HCT116 (cell line): ENCODE measurements at regions not wholly inside any gene's neighbourhood (a gene's known extent, or its start where the extent isn't known, plus 50 kb on each side); places are given as distances from the start of the nearest gene placed in this dataset.

Experiments used
- ATAC-seq: fragments of 200-7000 bp; cut with Tn5 transposase; 2 replicates; pipeline ENCODE4 v1.9.1; 2020; ENCODE audit warnings: mild to moderate bottlenecking, moderate library complexity
- BruUV-seq: library from RNA; stranded (reverse); fragments of 400-500 nt; replicated peaks from 2 replicates; lab custom pipeline; 2021; lab: Mats Ljungman, UMichigan
- CTCF ChIA-PET: fragments of 300-600 bp; sonication (Branson Sonifier 250); formaldehyde crosslinking; loops from one replicate; lab custom pipeline; 2021; ENCODE audit warnings: antibody characterized with exemption; lab: Charles Lee
- POLR2A ChIA-PET: fragments of 300-600, 350-600 bp; sonication (Branson Sonifier 250); formaldehyde crosslinking; loops from one replicate; lab custom pipeline; 2021; ENCODE audit warnings: antibody characterized with exemption; lab: Charles Lee
- RAD21 ChIA-PET, 2 experiments: fragments of 300-600 bp; sonication (Branson Sonifier 250); formaldehyde crosslinking; loops; one replicate each; lab custom pipeline; 2023; ENCODE audit warnings: low total read pairs in 2 of 2; ENCODE audit not compliant: uncharacterized antibody in 2 of 2, unreplicated experiment in 2 of 2, low non-redundant PET in 1 of 2; lab: Charles Lee
- DNase-seq: peaks from one replicate; pipeline ENCODE4 v3.0.0-alpha.2; 2010; ENCODE audit warnings: low read depth, low spot score
- H2AFZ ChIP-seq: fragments of 200-600 bp; shearing (Covaris generic), sonication (generic); 2 replicates; pipeline ENCODE4 v1.6.1; 2017; ENCODE audit warnings: low read depth, mixed run types, mixed read lengths, antibody characterized with exemption, low read length; ENCODE audit not compliant: poor library complexity, severe bottlenecking
- H3K27ac ChIP-seq: 2 replicates; pipeline ENCODE4 v1.5.1; 2012; ENCODE audit warnings: low read depth, low read length
- H3K27me3 ChIP-seq: fragments of 200-600 bp; sonication (generic); 2 replicates; pipeline ENCODE4 v1.6.1; 2016; ENCODE audit warnings: mixed run types, low read length, mixed read lengths; ENCODE audit not compliant: insufficient read depth
- H3K36me3 ChIP-seq, 2 experiments: fragments of 200-500 bp in 1 of 2; fragments of 200-600 bp in 1 of 2; sonication (Bioruptor generic) in 1 of 2; sonication (generic) in 1 of 2; 2 replicates each; pipeline versions ENCODE4 v1.5.1 to v1.6.1; 2014 to 2016; ENCODE audit warnings: low read length in 2 of 2, inconsistent platforms in 1 of 2, mixed read lengths in 1 of 2, mixed run types in 1 of 2; ENCODE audit not compliant: insufficient read depth in 2 of 2, control insufficient read depth in 1 of 2
- H3K4me1 ChIP-seq, 2 experiments: fragments of 200-600 bp in 1 of 2; sonication (generic) in 1 of 2; 2 replicates each; pipeline versions ENCODE4 v1.5.1 to v1.6.1; 2012 to 2017; ENCODE audit warnings: low read length in 2 of 2, inconsistent platforms in 1 of 2, mild to moderate bottlenecking in 1 of 2, mixed read lengths in 1 of 2, mixed run types in 1 of 2, moderate library complexity in 1 of 2; ENCODE audit not compliant: insufficient read depth in 2 of 2, control insufficient read depth in 1 of 2
- H3K4me2 ChIP-seq: fragments of 200-600 bp; sonication (generic); 2 replicates; pipeline ENCODE4 v1.6.1; 2017; ENCODE audit warnings: mixed run types, low read length, mixed read lengths
- H3K4me3 ChIP-seq, 2 experiments: fragments of 200-600 bp in 1 of 2; sonication (generic) in 1 of 2; replicated peaks in 1 of 2; 2 replicates each; pipeline ENCODE4 v1.5.1; 2011 to 2016; ENCODE audit warnings: low read length in 2 of 2, control low read depth in 1 of 2, low read depth in 1 of 2, mild to moderate bottlenecking in 1 of 2, mixed read lengths in 1 of 2, mixed run types in 1 of 2
- H3K79me2 ChIP-seq: fragments of 200-600 bp; sonication (generic); 2 replicates; pipeline ENCODE4 v1.6.1; 2017; ENCODE audit warnings: mild to moderate bottlenecking, mixed run types, low read length, moderate library complexity, mixed read lengths; ENCODE audit not compliant: insufficient read depth
- H3K9ac ChIP-seq: fragments of 200-600 bp; sonication (generic); 2 replicates; pipeline ENCODE4 v1.6.1; 2016; ENCODE audit warnings: low read length, mixed read lengths
- H3K9me2 ChIP-seq: fragments of 200-600 bp; sonication (generic), shearing (Covaris generic); 2 replicates; pipeline ENCODE4 v1.6.1; 2017; ENCODE audit warnings: mixed run types, mild to moderate bottlenecking, moderate library complexity; ENCODE audit not compliant: insufficient read depth
- H3K9me3 ChIP-seq, 2 experiments: fragments of 200-500 bp in 1 of 2; fragments of 200-600 bp in 1 of 2; sonication (Bioruptor generic) in 1 of 2; sonication (generic) in 1 of 2; 2 replicates each; pipeline ENCODE4 v1.6.1; 2014 to 2017; ENCODE audit warnings: low read length in 2 of 2, mixed read lengths in 2 of 2, inconsistent platforms in 1 of 2, low read depth in 1 of 2, mild to moderate bottlenecking in 1 of 2, mixed run types in 1 of 2, moderate library complexity in 1 of 2; ENCODE audit not compliant: control insufficient read depth in 1 of 2, insufficient read depth in 1 of 2
- H4K20me1 ChIP-seq: fragments of 200-600 bp; sonication (generic), shearing (Covaris generic); 2 replicates; pipeline ENCODE4 v1.6.1; 2017; ENCODE audit warnings: mixed run types, mild to moderate bottlenecking, moderate library complexity; ENCODE audit not compliant: insufficient read depth
- CBX3 ChIP-seq: IDR thresholded peaks from 2 replicates; pipeline ENCODE4 v1.6.1; 2012; ENCODE audit warnings: low read depth
- CEBPB ChIP-seq: IDR thresholded peaks from 2 replicates; pipeline ENCODE4 v1.6.1; 2012; ENCODE audit warnings: low read depth
- ELF1 ChIP-seq: IDR thresholded peaks from 2 replicates; pipeline ENCODE4 v1.6.1; 2012; ENCODE audit warnings: low read depth, borderline replicate concordance
- EZH2phosphoT487 ChIP-seq: fragments of 200-600 bp; IDR thresholded peaks from 2 replicates; pipeline ENCODE4 v1.6.1; 2018; ENCODE audit warnings: antibody characterized with exemption, borderline replicate concordance
- FOSL1 ChIP-seq: IDR thresholded peaks from 2 replicates; pipeline ENCODE4 v1.6.1; 2012; ENCODE audit warnings: low read depth
- JUND ChIP-seq: IDR thresholded peaks from 2 replicates; pipeline ENCODE4 v1.6.1; 2012
- POLR2A ChIP-seq: IDR thresholded peaks from 2 replicates; pipeline ENCODE4 v1.7.0; 2011; ENCODE audit warnings: borderline replicate concordance; ENCODE audit not compliant: insufficient read depth, insufficient read length; ENCODE audit errors: extremely low read depth
- SIN3A ChIP-seq: IDR thresholded peaks from 2 replicates; pipeline ENCODE4 v1.6.1; 2012; ENCODE audit warnings: low read depth
- SP1 ChIP-seq: IDR thresholded peaks from 2 replicates; pipeline ENCODE4 v1.6.1; 2012; ENCODE audit warnings: low read depth
- SRF ChIP-seq: IDR thresholded peaks from 2 replicates; pipeline ENCODE4 v1.6.1; 2012; ENCODE audit warnings: low read depth
- TCF7L2 ChIP-seq: IDR thresholded peaks from 2 replicates; pipeline ENCODE4 v1.7.0; 2011; ENCODE audit warnings: borderline replicate concordance, inconsistent platforms; ENCODE audit not compliant: insufficient read depth, insufficient read length; ENCODE audit errors: extremely low read depth
- YY1 ChIP-seq: IDR thresholded peaks from 2 replicates; pipeline ENCODE4 v1.6.1; 2011; ENCODE audit warnings: low read length, low read depth, moderate library complexity, mild to moderate bottlenecking; ENCODE audit not compliant: insufficient replicate concordance; ENCODE audit errors: extremely low read depth
- ZNF274 ChIP-seq: fragments of 200-500 bp; sonication (Bioruptor generic); IDR thresholded peaks from 2 replicates; pipeline ENCODE4 v1.6.1; 2014; ENCODE audit warnings: mild to moderate bottlenecking, low read depth, low read length, inconsistent platforms
- intact Hi-C: fragments of 100-400 bp; cut with micrococcal nuclease; formaldehyde crosslinking; loops from 2 replicates; pipeline ENCODE4 v1.10.0; 2022
- TF ChIP-seq, protein P1 (sequence below): IDR thresholded peaks from 2 replicates; pipeline ENCODE4 v1.6.1; 2012
- TF ChIP-seq, protein P2 (sequence below): IDR thresholded peaks from 2 replicates; pipeline ENCODE4 v1.6.1; 2011; ENCODE audit warnings: mild to moderate bottlenecking, low read length, moderate library complexity; ENCODE audit not compliant: insufficient replicate concordance; ENCODE audit errors: extremely low read depth
- TF ChIP-seq, protein P3 (sequence below): IDR thresholded peaks from 2 replicates; pipeline ENCODE4 v1.6.1; 2012
- TF ChIP-seq, protein P4 (sequence below), 3 experiments: fragments of 200-600 bp in 1 of 3; sonication (generic) in 1 of 3; IDR thresholded peaks in 2 of 3; conservative IDR thresholded peaks in 1 of 3; 2 replicates each; pipeline ENCODE4 v1.5.1; 2012 to 2017; ENCODE audit warnings: low read depth in 2 of 3, low read length in 2 of 3, antibody characterized with exemption in 1 of 3, borderline replicate concordance in 1 of 3, control low read depth in 1 of 3, mild to moderate bottlenecking in 1 of 3, mixed read lengths in 1 of 3, mixed run types in 1 of 3, moderate library complexity in 1 of 3; ENCODE audit not compliant: insufficient read depth in 1 of 3

DNA sequence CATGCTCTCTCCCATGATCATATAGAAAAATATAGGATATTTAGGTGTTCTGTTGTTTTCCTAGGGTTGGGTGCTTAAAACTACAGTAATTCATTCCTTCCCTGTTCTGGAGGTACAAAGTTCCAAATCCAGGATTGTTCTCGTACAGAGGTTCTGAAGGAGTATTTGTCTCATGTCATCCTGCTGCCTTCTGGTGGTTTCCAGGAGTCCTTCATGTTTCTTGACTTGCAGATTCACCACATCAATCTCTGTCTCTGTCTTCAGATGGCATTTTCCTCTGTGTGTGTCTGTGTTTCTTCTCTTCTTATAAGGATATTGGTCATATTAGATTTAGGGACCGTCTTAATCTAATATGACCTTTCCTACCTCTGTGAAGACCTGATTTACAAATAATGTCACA lies 397.9 kb downstream of the NYAP2 start:
- BruUV-seq: no TSS peak

More for the DNA sequence above, 397.9 kb downstream of the NYAP2 start:
- RAD21 ChIA-PET: no interaction called here
- no peaks in the 10 kb centered on the region for H3K9me2 ChIP-seq
- H3K27me3 ChIP-seq: no peaks in the 10 kb centered on the region
- intact Hi-C loops: no loop called here
- no peak for DNase-seq
- no peak overlapping the region for H3K4me2 ChIP-seq
- TF ChIP-seq POLR2A (no peak), CBX3 (no peak), ELF1 (no peak), SP1 (no peak), SRF (no peak), SIN3A (no peak), TCF7L2 (no peak), EZH2phosphoT487 (no peak), ZNF274 (no peak), YY1 (no peak), CEBPB (no peak), JUND (no peak), FOSL1 (no peak)
- TF ChIP-seq, protein P1, sequence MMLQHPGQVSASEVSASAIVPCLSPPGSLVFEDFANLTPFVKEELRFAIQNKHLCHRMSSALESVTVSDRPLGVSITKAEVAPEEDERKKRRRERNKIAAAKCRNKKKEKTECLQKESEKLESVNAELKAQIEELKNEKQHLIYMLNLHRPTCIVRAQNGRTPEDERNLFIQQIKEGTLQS: no peak
- TF ChIP-seq, protein P2, sequence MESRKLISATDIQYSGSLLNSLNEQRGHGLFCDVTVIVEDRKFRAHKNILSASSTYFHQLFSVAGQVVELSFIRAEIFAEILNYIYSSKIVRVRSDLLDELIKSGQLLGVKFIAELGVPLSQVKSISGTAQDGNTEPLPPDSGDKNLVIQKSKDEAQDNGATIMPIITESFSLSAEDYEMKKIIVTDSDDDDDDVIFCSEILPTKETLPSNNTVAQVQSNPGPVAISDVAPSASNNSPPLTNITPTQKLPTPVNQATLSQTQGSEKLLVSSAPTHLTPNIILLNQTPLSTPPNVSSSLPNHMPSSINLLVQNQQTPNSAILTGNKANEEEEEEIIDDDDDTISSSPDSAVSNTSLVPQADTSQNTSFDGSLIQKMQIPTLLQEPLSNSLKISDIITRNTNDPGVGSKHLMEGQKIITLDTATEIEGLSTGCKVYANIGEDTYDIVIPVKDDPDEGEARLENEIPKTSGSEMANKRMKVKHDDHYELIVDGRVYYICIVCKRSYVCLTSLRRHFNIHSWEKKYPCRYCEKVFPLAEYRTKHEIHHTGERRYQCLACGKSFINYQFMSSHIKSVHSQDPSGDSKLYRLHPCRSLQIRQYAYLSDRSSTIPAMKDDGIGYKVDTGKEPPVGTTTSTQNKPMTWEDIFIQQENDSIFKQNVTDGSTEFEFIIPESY: no peak
- TF ChIP-seq, protein P3, sequence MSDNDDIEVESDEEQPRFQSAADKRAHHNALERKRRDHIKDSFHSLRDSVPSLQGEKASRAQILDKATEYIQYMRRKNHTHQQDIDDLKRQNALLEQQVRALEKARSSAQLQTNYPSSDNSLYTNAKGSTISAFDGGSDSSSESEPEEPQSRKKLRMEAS: no peak
- TF ChIP-seq, protein P4, sequence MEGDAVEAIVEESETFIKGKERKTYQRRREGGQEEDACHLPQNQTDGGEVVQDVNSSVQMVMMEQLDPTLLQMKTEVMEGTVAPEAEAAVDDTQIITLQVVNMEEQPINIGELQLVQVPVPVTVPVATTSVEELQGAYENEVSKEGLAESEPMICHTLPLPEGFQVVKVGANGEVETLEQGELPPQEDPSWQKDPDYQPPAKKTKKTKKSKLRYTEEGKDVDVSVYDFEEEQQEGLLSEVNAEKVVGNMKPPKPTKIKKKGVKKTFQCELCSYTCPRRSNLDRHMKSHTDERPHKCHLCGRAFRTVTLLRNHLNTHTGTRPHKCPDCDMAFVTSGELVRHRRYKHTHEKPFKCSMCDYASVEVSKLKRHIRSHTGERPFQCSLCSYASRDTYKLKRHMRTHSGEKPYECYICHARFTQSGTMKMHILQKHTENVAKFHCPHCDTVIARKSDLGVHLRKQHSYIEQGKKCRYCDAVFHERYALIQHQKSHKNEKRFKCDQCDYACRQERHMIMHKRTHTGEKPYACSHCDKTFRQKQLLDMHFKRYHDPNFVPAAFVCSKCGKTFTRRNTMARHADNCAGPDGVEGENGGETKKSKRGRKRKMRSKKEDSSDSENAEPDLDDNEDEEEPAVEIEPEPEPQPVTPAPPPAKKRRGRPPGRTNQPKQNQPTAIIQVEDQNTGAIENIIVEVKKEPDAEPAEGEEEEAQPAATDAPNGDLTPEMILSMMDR (IDR thresholded peaks at IDR 0.05 in 2 of 3, conservative IDR thresholded peaks at IDR 0.05 in 1 of 3; ENCODE audit: borderline replicate concordance in 1 of 3, insufficient read depth in 1 of 3, low read depth in 2 of 3, low read length in 2 of 3): no peak
- TF ChIP-seq, all 23 proteins: peak for 0
- H2AFZ ChIP-seq: no peak overlapping the region
- CTCF ChIA-PET: no interaction called here
- H3K27ac ChIP-seq: no peak overlapping the region
- no peaks in the 10 kb centered on the region for H3K79me2 ChIP-seq
- H3K9ac ChIP-seq: no peak overlapping the region
- H3K9me3 ChIP-seq: no peaks in the 10 kb centered on the region
- no peaks in the 10 kb centered on the region for H3K36me3 ChIP-seq
- POLR2A ChIA-PET: no interaction called here
- no peaks in the 10 kb centered on the region for H3K4me1 ChIP-seq
- no peak overlapping the region for H3K4me3 ChIP-seq
- H4K20me1 ChIP-seq: no peaks in the 10 kb centered on the region
- ATAC-seq: no peak
